NCI-H128 (cell line): ENCODE measurements at regions not wholly inside any gene's neighbourhood (a gene's known extent, or its start where the extent isn't known, plus 50 kb on each side); places are given as distances from the start of the nearest gene placed in this dataset.
"Not testable (repeated sequence)": the region's sequence is repeated elsewhere in the genome, so short reads cannot be mapped to it uniquely, and the experiment has no call there.

Experiments
- DNase-seq: peaks from one replicate; lab custom pipeline; 2025; ENCODE audit not compliant: unreplicated experiment; lab: John Stamatoyannopoulos, UW

DNA sequence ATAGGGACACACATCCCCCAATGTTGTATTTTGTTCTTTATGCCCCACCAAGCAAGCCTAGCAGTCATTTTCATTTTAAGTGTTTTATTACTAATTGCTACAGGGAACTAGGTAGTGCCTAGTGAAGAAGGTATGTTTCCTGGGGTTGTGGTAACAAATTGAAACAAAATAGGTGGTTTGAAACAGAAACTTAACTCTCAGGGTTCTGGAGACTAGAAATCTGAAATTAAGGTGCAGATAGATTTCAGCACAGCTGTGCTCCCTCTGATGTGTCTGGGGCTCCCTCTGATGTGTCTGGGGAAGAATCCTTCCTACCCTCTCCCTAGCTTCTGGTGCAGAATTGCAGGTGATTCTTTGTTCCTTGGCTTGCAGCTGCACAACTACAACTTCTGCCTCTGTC, 390.1 kb downstream of the ZFHX3 start:
- no peak for DNase-seq

DNA sequence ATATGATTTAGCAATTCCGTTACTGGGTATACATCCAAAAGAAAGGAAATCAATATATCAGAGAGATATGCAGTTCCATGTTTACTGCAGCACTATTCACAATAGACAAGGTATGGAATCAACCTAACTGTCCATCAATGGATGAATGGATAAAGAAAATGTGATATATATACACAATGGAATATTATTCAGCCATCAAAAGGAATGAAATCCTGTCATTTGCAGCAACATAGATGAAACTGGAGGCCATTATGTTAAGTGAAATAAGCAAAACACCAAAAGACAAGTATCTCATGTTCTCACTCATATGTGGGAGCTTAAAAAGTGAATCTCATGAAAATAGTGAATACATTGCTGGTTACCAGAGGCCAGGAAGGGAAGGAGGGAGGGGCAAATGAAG, 390.8 kb downstream of the ZFHX3 start:
- DNase-seq: no peak

DNA sequence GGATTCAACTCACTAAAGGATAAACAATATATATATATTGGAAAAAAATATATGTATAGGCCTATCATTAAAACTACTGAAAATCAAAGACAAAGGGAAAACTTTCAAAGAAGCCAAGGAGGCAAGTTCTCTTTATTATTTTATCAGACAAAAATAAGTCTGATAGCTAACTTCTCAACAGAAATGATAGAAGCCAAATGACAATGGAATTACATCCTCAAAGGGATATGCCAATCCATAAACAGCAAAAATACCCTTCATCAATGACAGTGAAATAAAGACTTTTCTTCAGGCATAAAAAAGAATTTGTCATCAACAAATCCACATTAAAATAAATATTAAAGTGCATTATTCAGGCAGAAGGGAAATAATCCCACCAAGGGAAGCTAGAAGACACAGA, 393.4 kb downstream of the ZFHX3 start:
- DNase-seq: no peak

DNA sequence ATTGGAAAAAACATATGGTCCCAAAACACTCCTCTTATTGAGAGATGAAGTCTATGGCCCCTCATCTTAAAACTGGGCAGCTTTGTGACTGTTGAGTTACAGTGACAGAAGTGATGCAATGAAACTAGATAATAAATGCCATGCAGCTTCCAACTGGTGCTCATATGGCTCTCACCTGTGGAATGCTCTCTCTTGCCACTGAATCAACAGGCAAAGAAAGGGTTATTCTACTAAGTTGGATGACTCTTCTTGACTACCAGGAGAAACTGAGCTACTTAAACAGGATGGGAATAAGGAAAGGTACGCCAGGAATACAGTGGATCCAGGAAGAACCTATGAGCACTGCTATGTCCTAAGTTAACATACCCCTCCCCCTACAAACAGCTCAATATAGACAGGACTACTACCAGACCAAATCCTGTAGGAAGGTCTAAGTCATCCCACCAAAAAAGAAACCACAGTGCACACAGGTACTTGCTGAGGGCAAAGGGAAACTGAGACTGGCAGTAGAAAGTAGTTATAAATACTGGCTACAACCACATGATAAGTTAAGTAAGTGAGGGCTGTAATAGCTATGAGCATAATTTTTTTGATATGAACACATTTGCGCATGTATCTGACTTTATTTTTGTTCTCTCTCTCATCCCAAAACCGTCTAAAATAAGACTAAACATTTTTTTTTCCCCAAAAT, 398.5 kb downstream of the ZFHX3 start:
- DNase-seq: no peak

DNA sequence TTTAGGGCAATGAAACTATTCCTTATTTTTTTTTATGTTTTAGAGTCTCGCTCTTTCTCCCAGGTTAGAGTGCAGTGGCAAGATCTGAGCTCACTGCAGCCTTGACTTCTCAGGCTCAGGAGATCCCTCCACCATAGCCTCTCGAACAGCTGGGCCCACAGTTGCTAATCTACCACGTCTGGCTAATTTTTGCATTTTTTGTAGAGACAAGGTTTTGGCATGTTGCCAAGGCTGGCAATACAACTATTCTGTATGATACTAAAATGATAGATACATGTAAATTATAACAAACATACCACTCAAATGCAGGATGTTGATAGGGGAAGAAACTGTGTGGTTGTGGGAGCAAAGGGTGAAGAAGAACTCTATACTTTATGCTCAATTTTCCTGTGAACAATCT, 401.3 kb downstream of the ZFHX3 start:
- DNase-seq: no peak

DNA sequence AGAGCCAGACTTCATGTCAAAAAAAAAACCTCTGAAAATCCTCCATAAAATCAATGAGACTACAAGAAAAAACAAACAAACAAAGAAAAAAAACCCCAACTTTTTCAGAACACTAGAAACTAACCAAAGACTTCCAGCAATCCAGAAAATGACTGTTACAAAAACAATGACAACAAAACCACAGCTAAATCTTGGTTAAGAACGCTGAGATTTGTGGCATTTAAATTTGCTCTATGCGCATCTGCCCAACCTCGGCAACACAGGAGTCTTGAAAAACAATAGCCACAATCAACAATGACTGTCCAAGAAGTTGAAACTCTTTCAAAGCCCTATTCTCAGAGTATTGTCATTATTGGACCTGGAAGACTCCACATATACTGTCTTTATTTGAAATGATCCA, 402.4 kb downstream of the ZFHX3 start:
- no peak for DNase-seq

DNA sequence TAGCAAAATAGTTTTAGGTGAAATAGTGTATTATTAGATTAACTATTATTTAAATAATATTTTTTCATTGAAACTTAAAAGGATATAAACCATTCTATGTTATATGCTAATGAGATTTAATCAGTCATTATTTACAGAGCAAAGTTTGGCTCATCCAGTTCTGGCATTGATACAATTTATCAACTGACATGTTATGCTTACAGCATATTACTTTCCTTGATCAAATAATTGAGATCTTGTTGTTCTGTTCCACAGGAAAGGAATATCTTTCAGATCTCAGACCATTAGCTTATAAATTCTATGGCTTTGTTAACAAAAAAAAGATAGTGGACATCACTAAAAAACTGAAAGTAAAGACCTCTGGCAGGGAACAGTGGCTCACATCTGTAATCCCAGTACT, 403.0 kb downstream of the ZFHX3 start:
- DNase-seq: no peak

DNA sequence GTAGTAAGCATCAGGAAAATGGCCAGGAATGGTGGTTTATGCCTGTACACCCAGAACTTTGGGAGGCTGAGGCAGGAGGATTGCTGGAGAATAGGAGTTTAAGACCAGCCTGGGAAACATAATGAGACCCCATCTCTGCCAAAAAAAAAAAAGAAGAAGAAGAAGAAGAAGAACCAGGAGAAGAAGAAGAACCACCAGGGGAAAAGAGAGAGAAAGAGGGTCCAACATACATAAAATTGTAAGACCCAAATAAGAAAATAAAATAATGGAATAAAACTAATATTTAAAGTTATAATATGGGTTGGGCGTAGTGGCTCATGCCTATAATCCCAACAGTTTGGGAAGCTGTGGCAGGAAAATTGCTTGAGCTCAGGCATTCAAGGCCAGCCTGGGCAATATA, 408.4 kb downstream of the ZFHX3 start:
- DNase-seq: no peak

DNA sequence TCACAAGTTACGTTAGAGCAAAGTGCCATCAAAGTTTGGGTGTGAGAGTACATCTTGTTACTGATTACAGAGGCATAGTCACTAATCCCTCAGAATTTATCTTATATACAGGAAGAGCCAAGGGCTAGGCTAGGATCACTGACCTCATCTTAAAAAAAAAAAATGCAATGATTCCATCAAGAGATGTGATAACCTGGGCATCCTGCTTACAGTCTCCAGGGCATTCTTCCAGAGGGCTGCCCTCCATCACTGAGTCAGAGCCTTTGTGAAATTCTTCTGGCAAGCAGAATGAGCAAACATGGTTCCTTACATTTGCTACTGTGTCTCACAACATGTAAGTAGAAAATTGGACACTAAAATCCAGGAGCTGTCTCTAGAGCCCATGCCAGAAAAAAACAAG, 410.6 kb downstream of the ZFHX3 start:
- no peak for DNase-seq

DNA sequence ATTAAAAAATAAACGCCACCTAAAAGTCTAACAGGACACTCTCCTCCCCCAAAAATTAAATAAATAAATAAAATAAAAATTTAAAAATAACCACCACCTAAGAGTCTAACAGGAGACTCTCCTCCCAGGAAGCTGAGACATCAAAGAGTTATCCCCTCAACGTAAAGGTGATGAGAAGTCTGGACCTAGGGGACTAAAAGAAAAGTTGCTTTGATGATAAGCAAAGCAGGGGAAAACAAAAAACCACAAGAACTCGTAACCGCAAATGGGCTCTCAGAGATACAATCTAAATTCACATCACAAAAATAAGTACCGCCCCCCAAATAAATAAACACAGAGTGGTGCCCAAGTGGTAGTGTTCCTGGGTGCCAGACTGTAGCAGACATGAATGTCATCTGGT, 412.2 kb downstream of the ZFHX3 start:
- DNase-seq: no peak

DNA sequence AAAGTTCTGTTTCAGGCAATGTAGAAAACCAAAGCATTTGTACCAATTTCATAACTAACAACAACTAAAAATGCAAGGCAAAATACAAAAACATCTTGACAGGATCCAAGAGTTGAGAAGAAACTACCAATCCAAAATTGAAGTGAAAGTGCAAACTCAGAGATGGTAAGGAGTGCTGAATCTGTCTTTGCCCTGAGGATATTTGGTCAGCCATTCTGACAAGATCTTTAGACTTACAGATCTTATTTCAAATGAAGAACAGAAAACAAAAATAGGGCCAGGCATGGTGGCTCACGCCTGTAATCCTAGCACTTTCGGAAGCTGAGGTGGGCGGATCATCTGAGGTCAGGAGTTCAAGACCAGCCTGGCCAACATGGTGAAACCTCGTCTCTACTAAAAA, 412.8 kb downstream of the ZFHX3 start:
- no peak for DNase-seq

DNA sequence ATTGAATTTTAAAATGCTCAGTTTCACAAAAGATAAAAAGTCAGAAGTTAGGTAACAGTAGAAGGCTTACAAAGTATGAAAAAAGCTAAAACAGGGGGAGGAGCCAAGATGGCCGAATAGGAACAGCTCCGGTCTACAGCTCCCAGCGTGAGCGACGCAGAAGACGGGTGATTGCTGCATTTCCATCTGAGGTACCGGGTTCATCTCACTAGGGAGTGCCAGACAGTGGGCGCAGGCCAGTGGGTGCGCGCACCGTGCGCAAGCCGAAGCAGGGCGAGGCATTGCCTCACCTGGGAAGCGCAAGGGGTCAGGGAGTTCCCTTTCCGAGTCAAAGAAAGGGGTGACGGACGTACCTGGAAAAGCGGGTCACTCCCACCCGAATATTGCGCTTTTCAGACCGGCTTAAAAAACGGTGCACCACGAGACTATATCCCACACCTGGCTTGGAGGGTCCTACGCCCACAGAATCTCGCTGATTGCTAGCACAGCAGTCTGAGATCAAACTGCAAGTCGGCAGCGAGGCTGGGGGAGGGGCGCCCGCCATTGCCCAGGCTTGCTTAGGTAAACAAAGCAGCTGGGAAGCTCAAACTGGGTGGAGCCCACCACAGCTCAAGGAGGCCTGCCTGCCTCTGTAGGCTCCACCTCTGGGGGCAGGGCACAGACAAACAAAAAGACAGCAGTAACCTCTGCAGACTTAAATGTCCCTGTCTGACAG, 420.6 kb downstream of the ZFHX3 start:
- DNase-seq: not testable (repeated sequence)

DNA sequence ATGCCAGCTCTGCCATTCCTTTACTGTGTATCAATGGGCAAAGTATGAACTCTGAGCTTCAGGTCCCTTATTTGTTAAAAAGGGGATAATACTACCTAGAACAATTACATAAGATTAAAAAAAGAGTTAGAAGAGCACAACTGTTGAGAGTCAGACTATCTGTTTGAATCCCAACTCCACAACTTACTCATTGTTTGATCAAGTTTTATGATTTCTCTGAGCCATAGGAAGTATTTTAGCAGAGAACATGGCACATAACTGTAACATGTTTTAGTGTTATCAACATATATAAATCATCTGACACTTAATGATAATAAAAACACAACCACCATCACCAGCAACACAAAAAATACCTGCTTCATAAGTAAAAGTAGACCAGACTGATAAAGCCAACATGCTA, 421.3 kb downstream of the ZFHX3 start:
- no peak for DNase-seq

DNA sequence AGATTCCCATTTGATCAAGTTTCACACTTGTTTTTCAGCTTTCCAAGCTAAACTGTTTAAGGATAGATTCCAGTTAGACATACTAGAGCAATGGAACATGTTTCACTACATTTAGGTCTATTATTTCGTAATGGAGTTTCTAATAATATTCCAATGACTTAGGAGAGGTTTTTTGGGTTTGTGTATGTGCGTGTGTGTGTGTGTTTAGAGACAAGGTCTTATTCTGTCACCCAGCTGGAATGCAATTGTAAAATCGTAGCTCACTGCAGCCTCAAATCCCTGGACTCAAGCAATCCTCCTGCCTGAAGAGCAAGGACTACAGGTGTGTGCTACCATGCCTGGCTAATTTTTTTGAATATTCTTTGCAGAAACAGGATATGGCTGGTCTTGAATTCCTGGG, 426.3 kb downstream of the ZFHX3 start:
- DNase-seq: no peak

DNA sequence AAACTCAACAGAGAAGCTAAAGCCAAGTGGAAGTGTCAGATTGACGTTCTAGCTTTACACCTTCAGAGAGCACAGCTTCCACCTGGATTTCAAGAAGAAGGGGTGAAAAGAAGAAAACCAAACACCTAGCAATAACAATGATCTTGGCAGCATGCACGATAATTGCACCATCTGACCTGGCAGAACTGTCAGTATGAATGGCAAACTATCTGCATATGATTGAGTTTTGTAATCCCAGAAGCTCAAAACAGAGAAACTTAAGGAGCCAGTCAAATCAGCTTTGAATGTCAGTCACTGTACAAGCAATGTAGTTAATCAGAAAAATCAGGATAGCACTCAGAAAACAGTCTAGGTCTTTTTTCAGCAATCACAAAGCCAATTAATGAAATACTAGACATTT, 427.1 kb downstream of the ZFHX3 start:
- no peak for DNase-seq

DNA sequence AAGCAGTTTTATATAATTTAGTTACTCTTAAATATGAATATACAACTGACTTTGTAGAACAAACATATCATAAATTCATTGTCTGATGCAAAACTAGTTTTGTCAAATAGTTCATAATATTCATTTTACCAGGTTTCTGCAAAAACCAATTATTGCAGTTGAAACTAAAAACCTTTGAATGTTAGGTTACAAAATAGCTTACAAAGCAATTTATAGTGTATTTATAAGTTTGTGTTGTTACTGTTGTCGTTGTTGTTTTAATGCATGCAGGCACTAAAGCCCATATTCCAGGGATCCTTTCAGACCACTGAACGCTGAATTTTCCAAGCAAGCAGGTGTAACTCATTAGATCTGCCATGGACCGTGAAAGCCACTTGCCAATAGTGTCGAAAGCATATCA, 427.6 kb downstream of the ZFHX3 start:
- no peak for DNase-seq

DNA sequence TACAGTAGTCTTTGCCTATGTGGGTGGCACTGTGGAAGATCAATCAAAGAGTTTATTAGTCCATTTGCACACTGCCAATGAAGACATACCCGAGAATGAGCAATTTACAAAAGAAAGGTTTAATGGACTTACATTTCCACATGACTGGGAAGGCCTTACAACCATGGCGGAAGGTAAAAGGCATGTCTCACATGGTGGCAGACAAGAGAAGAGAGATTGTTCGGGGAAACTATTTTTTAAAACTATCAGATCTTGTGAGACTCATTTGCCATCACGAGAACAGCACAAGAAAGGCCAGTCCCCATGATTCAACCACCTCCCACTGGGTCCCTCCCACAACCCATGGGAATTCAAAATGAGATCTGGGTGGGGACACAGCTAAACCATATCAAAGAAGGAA, 432.1 kb downstream of the ZFHX3 start:
- DNase-seq: no peak

DNA sequence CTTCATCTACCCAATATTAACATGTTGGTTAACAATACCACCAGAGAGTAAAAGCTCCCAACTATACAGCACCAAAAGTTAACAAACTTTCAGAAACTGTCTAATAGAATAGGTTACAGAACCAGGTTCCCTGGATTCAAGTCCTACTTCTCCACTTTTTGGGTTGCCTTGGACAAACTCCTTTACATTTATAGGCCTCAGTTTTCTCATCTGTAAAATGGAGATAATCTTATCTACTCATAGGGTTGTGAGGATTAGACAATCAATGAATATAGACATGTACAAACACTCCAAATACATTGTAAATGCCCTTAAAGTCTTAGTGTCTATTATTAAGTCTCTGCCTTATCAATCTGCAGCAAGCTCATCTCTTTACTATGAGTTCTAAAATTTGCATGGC, 435.2 kb downstream of the ZFHX3 start:
- DNase-seq: no peak

DNA sequence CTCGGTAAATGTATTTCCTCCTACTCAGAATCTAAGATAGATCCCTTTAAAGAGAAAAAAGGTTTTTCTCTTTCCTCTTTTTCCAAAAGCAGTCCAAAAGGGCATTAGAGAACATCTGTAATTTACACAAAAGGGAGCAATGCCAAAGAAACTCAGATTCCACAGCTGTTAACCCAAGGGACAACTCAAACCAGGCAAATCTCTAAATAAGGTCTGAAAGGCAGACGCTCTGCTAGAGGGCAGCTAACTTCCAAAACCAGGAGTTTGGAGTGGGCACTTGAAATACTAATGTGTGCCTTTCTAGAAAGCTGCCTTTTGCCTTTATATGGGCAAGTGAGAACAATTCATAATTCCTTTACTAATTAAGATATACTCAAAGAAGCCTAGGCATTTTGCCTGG, 435.7 kb downstream of the ZFHX3 start:
- DNase-seq: no peak

DNA sequence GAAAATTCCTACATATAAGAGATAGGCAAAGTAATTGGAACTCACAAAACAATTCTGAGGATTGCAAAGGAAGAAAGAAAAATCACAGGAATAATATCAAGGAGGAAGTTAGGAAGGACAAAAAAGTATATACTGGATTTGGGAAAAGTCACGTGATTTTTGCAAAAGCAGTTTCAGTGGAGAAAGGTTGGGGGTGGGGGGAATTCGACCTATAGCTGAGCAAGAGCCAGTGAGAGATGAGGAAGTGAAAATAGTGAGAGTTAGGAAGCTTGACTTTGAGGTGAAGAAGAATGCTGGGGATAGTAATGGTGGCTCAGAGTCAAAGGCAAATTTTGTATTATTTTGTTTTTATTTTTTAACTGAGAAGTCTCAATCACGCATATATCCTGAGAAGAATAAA, 438.0 kb upstream of the PMFBP1 start:
- no peak for DNase-seq

DNA sequence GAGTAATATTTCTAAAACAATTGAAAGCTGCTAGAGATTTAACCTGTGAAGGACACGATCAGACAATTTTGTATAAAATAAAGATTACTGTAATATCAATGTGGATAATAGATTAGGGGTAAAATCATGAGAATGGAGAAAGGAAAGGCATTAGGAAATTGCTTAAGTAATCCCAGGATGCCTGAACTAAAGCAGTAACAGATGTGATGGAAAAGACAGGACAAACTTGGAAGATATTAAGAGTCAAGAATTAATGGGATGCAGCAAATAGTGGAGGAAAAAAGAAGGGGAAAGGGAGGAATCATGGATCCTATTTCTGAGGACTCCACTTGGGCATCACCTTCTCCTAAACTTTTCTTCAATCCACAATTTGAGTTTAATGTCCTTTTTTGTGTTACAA, 437.1 kb upstream of the PMFBP1 start:
- DNase-seq: no peak

DNA sequence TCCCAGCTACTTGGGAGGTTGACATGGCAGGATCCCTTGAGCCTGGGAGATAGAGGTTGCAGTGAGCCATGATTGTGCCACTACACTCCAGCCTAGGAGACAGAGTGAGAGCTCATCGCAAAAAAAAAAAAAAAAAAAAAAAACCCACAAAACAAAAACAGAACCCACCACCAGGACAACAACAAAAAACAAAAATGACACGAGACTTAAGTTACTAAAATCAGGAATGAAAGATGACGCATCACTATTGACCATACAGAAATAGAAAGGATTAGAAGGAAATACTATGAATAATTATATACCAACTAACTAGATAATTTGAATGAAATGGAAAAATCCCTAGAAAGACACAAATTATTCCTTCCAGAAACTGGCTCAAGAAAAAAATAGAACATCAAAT, 432.4 kb upstream of the PMFBP1 start:
- no peak for DNase-seq

DNA sequence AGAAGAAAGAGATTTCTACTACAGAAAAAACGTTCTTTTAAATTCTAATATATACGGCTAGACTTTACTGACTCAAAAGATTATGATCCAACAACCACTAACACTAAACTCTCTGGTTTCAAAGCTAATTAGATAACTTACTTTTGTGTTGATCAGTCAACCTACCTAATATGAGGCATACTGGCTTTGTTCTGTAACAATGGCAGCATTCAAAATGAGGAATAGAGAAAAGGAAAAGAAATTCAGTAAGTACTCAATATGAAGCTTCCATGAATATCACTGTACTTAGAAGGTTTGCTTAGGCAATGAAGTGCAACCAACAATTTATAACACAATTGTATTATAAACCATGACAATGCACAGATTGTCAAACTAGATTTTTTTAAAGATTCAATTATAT, 430.5 kb upstream of the PMFBP1 start:
- DNase-seq: no peak
